Thoracic aorta (tissue), 2 donors: ENCODE measurements at regions not wholly inside any gene's neighbourhood (a gene's known extent, or its start where the extent isn't known, plus 50 kb on each side); places are given as distances from the start of the nearest gene placed in this dataset.

Experiments used
- ATAC-seq: fragments of 150-250 bp; one replicate; pipeline ENCODE4 v1.8.0; 2017; ENCODE audit warnings: low read depth; ENCODE audit not compliant: insufficient number of reproducible peaks, low FRiP score
- DNase-seq: peaks from one replicate; pipeline ENCODE4 v3.0.0-alpha.2; 2020; ENCODE audit warnings: low spot score
- H3K27ac ChIP-seq, 2 donors: fragments of 200-600 bp; sonication (generic); 1 replicate in 1 of 2; 2 replicates in 1 of 2; pipeline ENCODE4 v1.5.1; 2016; ENCODE audit warnings: mild to moderate bottlenecking in 2 of 2, moderate library complexity in 2 of 2
- H3K27me3 ChIP-seq: fragments of 200-600 bp; sonication (generic); replicated peaks from 2 replicates; pipeline ENCODE4 v1.6.0; 2016; ENCODE audit warnings: mild to moderate bottlenecking; ENCODE audit not compliant: insufficient read depth
- H3K36me3 ChIP-seq: fragments of 200-600 bp; sonication (generic); one replicate; pipeline ENCODE4 v1.5.1; 2016
- H3K4me1 ChIP-seq, 2 donors: fragments of 200-600 bp; sonication (generic); 1 replicate in 1 of 2; 2 replicates in 1 of 2; pipeline versions ENCODE4 v1.5.1 to v1.6.0; 2016; ENCODE audit warnings: low read depth in 2 of 2, mild to moderate bottlenecking in 1 of 2; ENCODE audit not compliant: control insufficient read depth in 1 of 2
- H3K4me3 ChIP-seq: fragments of 200-600 bp; sonication (generic); 2 replicates; pipeline ENCODE4 v1.5.1; 2016; ENCODE audit warnings: mild to moderate bottlenecking
- H3K9me3 ChIP-seq: fragments of 200-600 bp; sonication (generic); 2 replicates; pipeline ENCODE4 v1.5.1; 2016
- CTCF ChIP-seq: fragments of 200-600 bp; sonication (generic); IDR thresholded peaks from one replicate; pipeline ENCODE4 v1.5.1; 2019; ENCODE audit warnings: antibody characterized with exemption

GRCh38 chr2:175540421-175540820 lies 358.9 kb upstream of the ATP5MC3 start:
- Histone ChIP-seq H3K27me3 (no peaks in the 10 kb centered on the region), H3K4me1 (no peaks in the 10 kb centered on the region), H3K9me3 (no peaks in the 10 kb centered on the region), H3K27ac (no peak overlapping the region), H3K4me3 (no peak overlapping the region), H3K36me3 (no peaks in the 10 kb centered on the region)
- no peak for ATAC-seq
- DNase-seq: no peak
- no peak for TF ChIP-seq CTCF

GRCh38 chr2:175539122-175539521 lies 357.6 kb upstream of the ATP5MC3 start:
- H3K4me3 ChIP-seq: no peak overlapping the region
- no peak overlapping the region for H3K27ac ChIP-seq
- H3K36me3 ChIP-seq: no peaks in the 10 kb centered on the region
- no peaks in the 10 kb centered on the region for H3K9me3 ChIP-seq
- no peak for DNase-seq
- TF ChIP-seq CTCF: no peak
- no peaks in the 10 kb centered on the region for H3K4me1 ChIP-seq
- ATAC-seq: no peak
- H3K27me3 ChIP-seq: no peaks in the 10 kb centered on the region

GRCh38 chr2:175536059-175536458 lies 354.5 kb upstream of the ATP5MC3 start:
- no peaks in the 10 kb centered on the region for H3K27me3 ChIP-seq
- ATAC-seq: no peak
- no peak for TF ChIP-seq CTCF

GRCh38 chr2:175535631-175536030 lies 354.1 kb upstream of the ATP5MC3 start:
- H3K4me1 ChIP-seq: no peaks in the 10 kb centered on the region
- DNase-seq (no peak), ATAC-seq (no peak)
- H3K9me3 ChIP-seq: no peaks in the 10 kb centered on the region
- H3K4me3 ChIP-seq: no peak overlapping the region
- H3K27ac ChIP-seq: no peak overlapping the region
- no peak for TF ChIP-seq CTCF
- no peaks in the 10 kb centered on the region for H3K36me3 ChIP-seq
- no peaks in the 10 kb centered on the region for H3K27me3 ChIP-seq

More at GRCh38 chr2:175536059-175536458, 354.5 kb upstream of the ATP5MC3 start:
- no peak for DNase-seq
- no peaks in the 10 kb centered on the region for H3K9me3 ChIP-seq
- no peaks in the 10 kb centered on the region for H3K4me1 ChIP-seq
- no peak overlapping the region for H3K27ac ChIP-seq
- H3K4me3 ChIP-seq: no peak overlapping the region
- H3K36me3 ChIP-seq: no peaks in the 10 kb centered on the region

GRCh38 chr2:175525975-175526374 lies 344.5 kb upstream of the ATP5MC3 start:
- Histone ChIP-seq H3K36me3 (no peaks in the 10 kb centered on the region), H3K27ac (no peak overlapping the region), H3K9me3 (no peaks in the 10 kb centered on the region), H3K4me3 (no peak overlapping the region), H3K27me3 (no peaks in the 10 kb centered on the region), H3K4me1 (no peaks in the 10 kb centered on the region)
- DNase-seq (no peak), ATAC-seq (no peak)
- TF ChIP-seq CTCF: no peak
